Jurkat, Clone E6-1 (cell line): ENCODE measurements at regions not wholly inside any gene's neighbourhood (a gene's known extent, or its start where the extent isn't known, plus 50 kb on each side); places are given as distances from the start of the nearest gene placed in this dataset.
"Not testable (repeated sequence)": the region's sequence is repeated elsewhere in the genome, so short reads cannot be mapped to it uniquely, and the experiment has no call there.

Experiments used
- DNase-seq: peaks from one replicate; pipeline ENCODE4 v3.0.0-alpha.2; 2011; ENCODE audit warnings: low read depth, low spot score
- H3K4me3 ChIP-seq: 2 replicates; pipeline ENCODE4 v1.5.1; 2011; ENCODE audit warnings: mild to moderate bottlenecking, low read length, control low read depth, moderate library complexity

- H3K4me3 ChIP-seq = no peak overlapping the region
- no peak for DNase-seq
These were observed 610.0 kb upstream of the MBL2 start for GRCh38 chr10:53382543-53382942.

GRCh38 chr10:53379956-53380355, 607.4 kb upstream of the MBL2 start:
- DNase-seq = no peak
- H3K4me3 ChIP-seq = no peak overlapping the region

- no peak for DNase-seq
These were observed 597.8 kb upstream of the MBL2 start for GRCh38 chr10:53370347-53370746.

DNA sequence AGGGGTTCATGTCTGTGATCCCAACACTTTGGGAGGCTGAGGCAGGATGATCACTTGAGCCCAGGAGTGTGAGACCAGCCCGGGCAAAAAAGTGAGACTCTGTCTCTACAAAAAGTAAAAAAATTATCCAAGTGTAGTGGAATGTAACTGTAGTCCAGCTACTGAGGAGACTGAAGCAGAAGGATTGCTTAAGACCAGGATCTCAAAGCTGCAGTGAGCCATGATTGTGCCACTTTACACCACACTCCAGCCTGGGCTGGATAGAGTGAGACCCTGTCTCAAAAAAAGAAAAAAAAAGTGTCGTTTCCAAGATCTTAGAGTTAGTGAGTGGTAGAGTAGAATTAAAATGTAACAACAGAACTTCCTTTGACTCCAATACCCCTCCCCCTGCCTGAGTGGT, 589.4 kb upstream of the MBL2 start:
- no peak for DNase-seq
- H3K4me3 ChIP-seq = no peak overlapping the region

More at GRCh38 chr10:53370347-53370746, 597.8 kb upstream of the MBL2 start:
- H3K4me3 ChIP-seq = no peak overlapping the region

- H3K4me3 ChIP-seq = no peak overlapping the region
- DNase-seq = no peak
These were observed 588.7 kb upstream of the MBL2 start for GRCh38 chr10:53361281-53361680.

- H3K4me3 ChIP-seq, DNase-seq: not testable (repeated sequence)
These were observed 586.4 kb upstream of the MBL2 start for GRCh38 chr10:53358978-53359377.

DNA sequence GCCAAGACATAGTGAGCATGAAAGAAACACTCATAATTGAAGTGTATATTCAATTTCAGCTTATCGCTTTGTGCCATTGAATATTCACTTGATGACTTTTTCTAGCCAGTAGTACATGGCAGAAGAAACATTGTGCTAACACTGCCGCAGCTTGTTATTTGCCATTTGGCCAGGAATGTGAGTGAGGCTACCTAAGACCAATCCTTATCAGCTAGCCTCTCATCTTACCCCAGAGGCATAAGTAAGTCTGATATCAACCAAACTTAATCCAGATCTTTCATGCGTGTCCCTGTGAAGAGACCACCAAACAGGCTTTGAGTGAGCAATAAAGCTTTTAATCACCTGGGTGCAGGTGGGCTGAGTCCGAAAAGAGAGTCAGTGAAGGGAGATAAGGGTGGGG, 586.0 kb upstream of the MBL2 start:
- DNase-seq = no peak

GRCh38 chr10:53357587-53357986, 585.0 kb upstream of the MBL2 start:
- H3K4me3 ChIP-seq = no peak overlapping the region

More for the DNA sequence above, 586.0 kb upstream of the MBL2 start:
- H3K4me3 ChIP-seq = no peak overlapping the region

GRCh38 chr10:53356616-53357349, 584.2 kb upstream of the MBL2 start:
- DNase-seq = no peak
- H3K4me3 ChIP-seq = no peak overlapping the region

More at GRCh38 chr10:53357587-53357986, 585.0 kb upstream of the MBL2 start:
- DNase-seq = no peak

DNA sequence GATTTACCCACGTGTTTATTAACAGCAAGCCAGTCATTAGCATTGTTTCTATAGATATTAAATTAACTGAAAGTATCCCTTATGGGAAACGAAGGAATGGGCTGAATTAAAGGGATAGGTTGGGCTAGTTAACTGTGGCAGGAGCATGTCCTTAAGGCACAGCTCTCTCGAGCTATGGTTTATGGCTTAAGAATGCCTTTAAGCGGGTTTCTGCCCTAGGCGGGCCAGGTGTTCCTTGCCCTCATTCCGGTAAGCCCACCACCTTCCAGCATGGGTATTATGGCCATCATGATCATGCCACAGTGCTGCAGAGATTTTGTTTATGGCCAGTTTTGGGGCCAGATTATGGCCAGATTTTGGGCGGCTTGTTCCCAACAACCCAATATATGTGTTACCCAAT, 569.9 kb upstream of the MBL2 start:
- H3K4me3 ChIP-seq, DNase-seq: not testable (repeated sequence)

GRCh38 chr10:53338199-53338598, 565.6 kb upstream of the MBL2 start:
- not testable (repeated sequence) for H3K4me3 ChIP-seq, DNase-seq

DNA sequence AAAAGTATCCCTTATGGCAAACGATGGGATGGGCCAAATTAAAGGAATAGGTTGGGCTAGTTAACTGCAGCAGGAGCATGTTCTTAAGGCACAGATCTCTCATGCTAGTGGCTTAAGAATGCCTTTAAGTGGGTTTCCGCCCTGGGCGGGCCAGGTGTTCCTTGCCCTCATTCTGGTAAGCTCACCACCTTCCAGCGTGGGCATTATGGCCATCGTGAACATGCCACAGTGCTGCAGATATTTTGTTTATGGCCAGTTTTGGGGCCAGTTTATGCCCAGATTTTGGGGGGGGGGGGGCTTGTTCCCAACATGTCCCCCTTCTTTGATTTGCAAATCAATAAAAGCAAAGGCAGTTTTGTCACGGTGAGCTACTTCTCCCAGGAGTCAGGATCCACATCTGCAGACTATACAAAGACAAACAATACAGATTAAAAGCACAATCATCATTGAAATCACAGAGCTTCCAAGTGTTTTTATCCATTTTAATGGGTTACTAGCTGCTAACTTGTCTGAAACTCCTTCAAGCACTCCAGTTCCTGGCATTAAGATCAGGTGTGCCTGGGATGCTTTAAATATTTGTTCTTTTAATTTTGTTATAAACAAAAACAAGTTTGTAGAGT, 563.3 kb upstream of the MBL2 start:
- DNase-seq, H3K4me3 ChIP-seq: not testable (repeated sequence)

DNA sequence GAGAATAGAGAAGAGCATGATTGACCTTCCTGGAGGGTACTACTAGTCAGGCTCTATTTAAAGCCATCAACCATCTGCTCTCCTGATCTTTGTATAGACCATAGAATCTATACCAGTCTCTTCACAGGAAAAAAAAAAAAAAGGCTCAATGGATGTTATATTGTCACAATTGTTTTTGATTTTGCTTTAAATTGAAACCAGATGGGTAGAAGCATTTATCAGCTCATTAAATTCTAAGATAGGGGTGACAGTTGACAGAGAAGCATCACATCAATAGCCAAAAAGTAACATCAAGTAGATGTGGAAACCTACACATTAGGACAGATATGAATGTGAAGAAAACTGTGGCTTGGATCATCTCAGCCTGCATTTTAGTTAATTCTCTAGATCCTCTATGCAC, 558.9 kb upstream of the MBL2 start:
- DNase-seq = no peak
- no peak overlapping the region for H3K4me3 ChIP-seq

- not testable (repeated sequence) for DNase-seq, H3K4me3 ChIP-seq
These were observed 554.1 kb upstream of the MBL2 start for GRCh38 chr10:53326401-53327305.

GRCh38 chr10:53325066-53325465, 552.5 kb upstream of the MBL2 start:
- H3K4me3 ChIP-seq = no peak overlapping the region
- DNase-seq = no peak

DNA sequence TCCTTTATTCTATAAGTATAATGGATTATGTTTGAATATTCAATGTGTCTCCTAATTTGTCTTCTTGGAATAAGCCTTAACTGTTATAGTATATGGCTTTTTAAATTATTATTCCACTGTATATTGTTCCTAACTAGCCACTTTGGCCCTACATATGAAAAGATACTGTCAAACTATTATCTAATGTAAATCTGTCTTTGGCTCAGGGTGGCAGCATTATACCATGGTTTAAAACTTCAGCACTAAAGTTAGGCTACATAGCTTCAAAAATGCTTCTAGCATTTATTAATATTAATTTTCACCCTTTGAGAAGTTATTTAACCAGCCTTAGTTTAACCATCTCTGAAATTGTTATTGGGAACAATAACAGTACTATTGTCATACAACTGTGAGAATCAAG, 543.1 kb upstream of the MBL2 start:
- DNase-seq = no peak

DNA sequence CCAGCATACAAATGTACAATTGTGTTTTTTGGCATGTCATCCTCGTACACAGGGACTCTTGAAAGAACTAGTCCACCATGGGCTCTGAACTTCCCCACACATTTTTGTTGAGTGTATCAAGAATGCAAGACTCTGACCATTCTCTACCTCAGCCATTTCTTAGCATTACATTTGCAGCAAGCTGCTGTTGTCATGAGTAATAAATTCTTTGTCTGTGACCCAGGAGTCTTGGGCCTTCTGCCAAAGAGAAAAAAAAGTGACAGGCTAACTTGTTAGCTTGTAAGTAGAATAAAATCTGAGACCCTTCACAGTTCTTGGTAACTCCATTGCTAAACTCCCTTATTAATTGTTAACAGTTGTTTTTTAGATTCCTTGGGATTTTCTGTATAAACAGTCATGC, 542.3 kb upstream of the MBL2 start:
- no peak for DNase-seq
- H3K4me3 ChIP-seq = no peak overlapping the region

More for the DNA sequence above, 543.1 kb upstream of the MBL2 start:
- no peak overlapping the region for H3K4me3 ChIP-seq

- DNase-seq = no peak
- no peak overlapping the region for H3K4me3 ChIP-seq
These were observed 525.9 kb upstream of the MBL2 start for GRCh38 chr10:53298443-53298842.

DNA sequence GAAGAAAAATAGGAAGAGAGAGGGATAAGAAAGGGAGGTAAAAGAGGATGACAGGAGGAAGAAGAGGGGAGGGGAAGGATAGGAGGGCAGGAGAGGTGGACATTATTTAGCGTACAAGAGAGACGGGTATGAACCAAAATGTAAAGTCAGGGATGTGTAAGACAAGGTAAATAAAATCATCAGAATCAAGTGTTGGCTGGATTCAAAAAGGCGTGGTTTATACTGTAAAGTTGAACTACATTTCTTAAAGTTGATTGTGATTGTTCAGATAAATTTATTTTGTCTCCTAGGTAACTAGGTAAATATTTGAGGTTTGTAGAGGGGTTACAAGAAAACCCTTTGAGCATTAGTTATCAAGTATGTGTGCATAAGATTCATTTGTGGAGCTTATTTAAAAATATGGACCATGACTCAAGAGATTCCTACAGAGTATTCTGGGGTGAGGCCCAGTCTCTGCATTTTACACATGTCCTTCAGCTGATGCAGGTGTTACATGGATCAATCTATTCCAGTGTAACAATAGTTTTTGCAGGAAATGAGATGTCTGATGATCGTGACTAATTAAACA, 512.1 kb upstream of the MBL2 start:
- no peak for DNase-seq
- H3K4me3 ChIP-seq = no peak overlapping the region
